Neural cell (in vitro differentiated cells): ENCODE measurements at regions not wholly inside any gene's neighbourhood (a gene's known extent, or its start where the extent isn't known, plus 50 kb on each side); places are given as distances from the start of the nearest gene placed in this dataset.

Experiments
- H2AFZ ChIP-seq: fragments of 200-600, 300-800 bp; sonication (generic), shearing (Covaris generic); 2 replicates; pipeline ENCODE4 v1.6.0; 2014; ENCODE audit warnings: low read depth, mild to moderate bottlenecking, antibody characterized with exemption, low read length, moderate library complexity
- H3F3A ChIP-seq: fragments of 200-600 bp; shearing (Covaris generic); 2 replicates; pipeline ENCODE4 v1.6.1; 2016; ENCODE audit warnings: mild to moderate bottlenecking, moderate library complexity, mixed read lengths, antibody characterized with exemption, low read length; ENCODE audit not compliant: insufficient read depth, poor library complexity, severe bottlenecking
- H3K27ac ChIP-seq: fragments of 200-600, 300-800 bp; sonication (generic), shearing (Covaris generic); 2 replicates; pipeline ENCODE4 v1.5.1; 2014; ENCODE audit warnings: mild to moderate bottlenecking, low read length, moderate library complexity
- H3K27me3 ChIP-seq: fragments of 300-800, 200-600 bp; sonication (generic), shearing (Covaris generic); 2 replicates; pipeline ENCODE4 v1.6.0; 2014; ENCODE audit warnings: mild to moderate bottlenecking, low read depth, low read length, moderate library complexity; ENCODE audit not compliant: insufficient read depth
- H3K36me3 ChIP-seq: fragments of 300-800, 200-600 bp; sonication (generic), shearing (Covaris generic); 2 replicates; pipeline ENCODE4 v1.5.1; 2014; ENCODE audit warnings: mild to moderate bottlenecking, antibody characterized with exemption, low read length, moderate library complexity; ENCODE audit not compliant: insufficient read depth
- H3K4me2 ChIP-seq: fragments of 300-800, 200-600 bp; sonication (generic), shearing (Covaris generic); 2 replicates; pipeline ENCODE4 v1.6.0; 2014; ENCODE audit warnings: mild to moderate bottlenecking, low read length
- H3K4me3 ChIP-seq: fragments of 300-800, 200-600 bp; sonication (generic), shearing (Covaris generic); 2 replicates; pipeline ENCODE4 v1.5.1; 2014; ENCODE audit warnings: mild to moderate bottlenecking, low read length, moderate library complexity
- H3K79me2 ChIP-seq: fragments of 200-600 bp; shearing (Covaris generic); replicated peaks from 2 replicates; pipeline ENCODE4 v1.6.0; 2014; ENCODE audit warnings: mild to moderate bottlenecking, low read length, moderate library complexity; ENCODE audit not compliant: insufficient read depth
- H3K9ac ChIP-seq: fragments of 300-800, 200-600 bp; sonication (generic), shearing (Covaris generic); 2 replicates; pipeline ENCODE4 v1.6.1; 2016; ENCODE audit warnings: mild to moderate bottlenecking, low read length, mixed read lengths
- H3K9me2 ChIP-seq: fragments of 200-600 bp; shearing (Covaris generic); 2 replicates; pipeline ENCODE4 v1.6.1; 2016; ENCODE audit warnings: mild to moderate bottlenecking, low read length, mixed read lengths; ENCODE audit not compliant: insufficient read depth
- H3K9me3 ChIP-seq: fragments of 200-600, 300-800 bp; sonication (generic), shearing (Covaris generic); 2 replicates; pipeline ENCODE4 v1.6.1; 2016; ENCODE audit warnings: mild to moderate bottlenecking, mixed run types, low read length, moderate library complexity, mixed read lengths
- H4K20me1 ChIP-seq: fragments of 200-600 bp; shearing (Covaris generic); 2 replicates; pipeline ENCODE4 v1.6.1; 2016; ENCODE audit warnings: mild to moderate bottlenecking, mixed run types; ENCODE audit not compliant: insufficient read depth
- CTCF ChIP-seq: fragments of 450-650 bp; IDR thresholded peaks from 2 replicates; pipeline ENCODE4 v1.5.1; 2014; ENCODE audit warnings: antibody characterized with exemption, mild to moderate bottlenecking, moderate library complexity; ENCODE audit not compliant: poor library complexity, severe bottlenecking
- EP300 ChIP-seq: fragments of 450-650 bp; conservative IDR thresholded peaks from 2 replicates; pipeline ENCODE4 v1.6.1; 2014; ENCODE audit warnings: antibody characterized with exemption, mild to moderate bottlenecking, moderate library complexity; ENCODE audit not compliant: poor library complexity, severe bottlenecking
- EZH2 ChIP-seq: fragments of 200-600, 300-800 bp; shearing (Covaris generic), sonication (generic); IDR thresholded peaks from 2 replicates; pipeline ENCODE4 v1.6.1; 2014; ENCODE audit warnings: antibody characterized with exemption, low read length, borderline replicate concordance, mild to moderate bottlenecking; ENCODE audit not compliant: insufficient read depth, poor library complexity, severe bottlenecking
- MXI1 ChIP-seq: fragments of 450-650 bp; conservative IDR thresholded peaks from 2 replicates; pipeline ENCODE4 v1.6.1; 2014; ENCODE audit warnings: antibody characterized with exemption, mild to moderate bottlenecking; ENCODE audit not compliant: poor library complexity, severe bottlenecking
- POLR2AphosphoS5 ChIP-seq: IDR thresholded peaks from 2 replicates; pipeline ENCODE4 v1.6.1; 2012
- RAD21 ChIP-seq: fragments of 450-650 bp; conservative IDR thresholded peaks from 2 replicates; pipeline ENCODE4 v1.6.1; 2014; ENCODE audit warnings: antibody characterized with exemption, mild to moderate bottlenecking, moderate library complexity
- REST ChIP-seq: IDR thresholded peaks from 2 replicates; pipeline ENCODE4 v1.6.1; 2012; ENCODE audit warnings: borderline replicate concordance
- SMC3 ChIP-seq: fragments of 450-650 bp; conservative IDR thresholded peaks from 2 replicates; pipeline ENCODE4 v1.6.1; 2014; ENCODE audit warnings: antibody characterized with exemption, mild to moderate bottlenecking, moderate library complexity; ENCODE audit not compliant: poor library complexity
- TAF1 ChIP-seq: IDR thresholded peaks from 2 replicates; pipeline ENCODE4 v1.6.1; 2012; ENCODE audit warnings: low read depth

- H3K9ac ChIP-seq = no peak overlapping the region
- no peak overlapping the region for H3K4me2 ChIP-seq
- H3K9me2 ChIP-seq = no peaks in the 10 kb centered on the region
- H4K20me1 ChIP-seq = no peaks in the 10 kb centered on the region
- H3K79me2 ChIP-seq = no peaks in the 10 kb centered on the region
- no peak overlapping the region for H2AFZ ChIP-seq
- H3K27me3 ChIP-seq = no peaks in the 10 kb centered on the region
- no peaks in the 10 kb centered on the region for H3K9me3 ChIP-seq
- H3K36me3 ChIP-seq = no peaks in the 10 kb centered on the region
- no peak overlapping the region for H3K27ac ChIP-seq
- TF ChIP-seq POLR2AphosphoS5 (no peak), RAD21 (no peak), EP300 (no peak), SMC3 (no peak), CTCF (no peak), TAF1 (no peak), MXI1 (no peak), EZH2 (no peak), REST (no peak)
- H3K4me3 ChIP-seq = no peak overlapping the region
- H3F3A ChIP-seq = no peaks in the 10 kb centered on the region
These were observed 116.9 kb upstream of the SLC35F3 start for GRCh38 chr1:233787599-233787998.

- no peak overlapping the region for H2AFZ ChIP-seq
- no peaks in the 10 kb centered on the region for H3K79me2 ChIP-seq
- TF ChIP-seq POLR2AphosphoS5 = no peak
- no peak for TF ChIP-seq MXI1
- TF ChIP-seq EP300 = no peak
- TF ChIP-seq RAD21 = no peak
- TF ChIP-seq SMC3 = no peak
- TF ChIP-seq EZH2 = no peak
- no peak for TF ChIP-seq CTCF
- TF ChIP-seq TAF1 = no peak
- no peak for TF ChIP-seq REST
- H3K9me2 ChIP-seq = no peaks in the 10 kb centered on the region
- H3K4me2 ChIP-seq = no peak overlapping the region
- no peaks in the 10 kb centered on the region for H3K9me3 ChIP-seq
- no peak overlapping the region for H3K4me3 ChIP-seq
- no peak overlapping the region for H3K9ac ChIP-seq
- H4K20me1 ChIP-seq = no peaks in the 10 kb centered on the region
- H3K27me3 ChIP-seq = no peaks in the 10 kb centered on the region
- no peaks in the 10 kb centered on the region for H3F3A ChIP-seq
- H3K27ac ChIP-seq = no peak overlapping the region
- no peaks in the 10 kb centered on the region for H3K36me3 ChIP-seq
These were observed 115.8 kb upstream of the SLC35F3 start for GRCh38 chr1:233788687-233789086.
